ENCODE measurements at regions not wholly inside any gene's neighbourhood (a gene's known extent, or its start where the extent isn't known, plus 50 kb on each side); places are given as distances from the start of the nearest gene placed in this dataset.

DNA sequence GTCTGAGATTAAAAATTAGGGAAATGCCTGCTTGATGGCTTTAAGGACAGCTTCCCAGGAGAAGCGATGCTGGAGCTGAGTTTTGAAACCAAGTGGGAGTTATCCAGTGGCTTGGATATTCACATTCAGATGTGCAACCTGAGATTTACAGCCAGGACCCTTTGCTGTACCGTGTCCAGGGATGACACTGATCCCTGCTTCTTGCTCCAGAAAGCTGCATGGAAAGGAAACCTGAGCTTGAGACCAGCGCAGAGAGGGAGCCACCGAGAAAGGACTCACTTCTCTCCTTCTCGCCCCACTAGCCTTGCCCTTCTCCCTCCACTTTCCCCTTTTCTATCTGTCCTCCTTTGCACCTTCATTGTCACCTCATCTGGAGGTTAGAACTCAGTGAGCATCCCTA is 254.5 kb upstream of the PPARGC1A start:
- DNase-seq: no peak

GRCh38 chr4:24143741-24144140 is 253.9 kb upstream of the PPARGC1A start:
- no peak for DNase-seq

GRCh38 chr4:24141836-24142235 is 252.0 kb upstream of the PPARGC1A start:
- DNase-seq: no peak

- no peak for DNase-seq
Observed at GRCh38 chr4:24140892-24141291, 251.0 kb upstream of the PPARGC1A start.

- peak; percentile 43 for DNase-seq
Observed at GRCh38 chr4:24137671-24138601, 248.1 kb upstream of the PPARGC1A start.

GRCh38 chr4:24131954-24132673 is 242.3 kb upstream of the PPARGC1A start:
- DNase-seq: no peak

- no peak for DNase-seq
Observed at GRCh38 chr4:24130637-24131036, 240.8 kb upstream of the PPARGC1A start.

DNA sequence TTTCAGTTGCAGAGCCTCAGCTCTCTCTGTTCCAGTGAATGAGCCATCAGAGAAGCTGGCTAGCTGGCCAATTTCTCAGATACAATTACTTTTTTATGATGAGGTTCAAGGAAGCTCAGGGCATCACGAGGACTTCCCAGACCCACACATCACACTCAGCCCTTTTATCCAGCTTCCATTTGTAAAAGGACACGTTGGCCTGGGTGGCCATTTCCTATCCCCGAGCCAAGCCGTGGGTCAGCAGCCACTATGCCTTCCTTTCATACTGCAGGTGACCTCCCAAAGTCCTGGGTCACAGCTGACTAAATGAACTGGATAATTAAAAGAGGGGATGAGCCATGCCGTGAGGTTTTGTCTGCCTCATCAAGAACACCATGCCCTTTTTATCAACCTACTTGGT is 236.9 kb upstream of the PPARGC1A start:
- DNase-seq: no peak

DNA sequence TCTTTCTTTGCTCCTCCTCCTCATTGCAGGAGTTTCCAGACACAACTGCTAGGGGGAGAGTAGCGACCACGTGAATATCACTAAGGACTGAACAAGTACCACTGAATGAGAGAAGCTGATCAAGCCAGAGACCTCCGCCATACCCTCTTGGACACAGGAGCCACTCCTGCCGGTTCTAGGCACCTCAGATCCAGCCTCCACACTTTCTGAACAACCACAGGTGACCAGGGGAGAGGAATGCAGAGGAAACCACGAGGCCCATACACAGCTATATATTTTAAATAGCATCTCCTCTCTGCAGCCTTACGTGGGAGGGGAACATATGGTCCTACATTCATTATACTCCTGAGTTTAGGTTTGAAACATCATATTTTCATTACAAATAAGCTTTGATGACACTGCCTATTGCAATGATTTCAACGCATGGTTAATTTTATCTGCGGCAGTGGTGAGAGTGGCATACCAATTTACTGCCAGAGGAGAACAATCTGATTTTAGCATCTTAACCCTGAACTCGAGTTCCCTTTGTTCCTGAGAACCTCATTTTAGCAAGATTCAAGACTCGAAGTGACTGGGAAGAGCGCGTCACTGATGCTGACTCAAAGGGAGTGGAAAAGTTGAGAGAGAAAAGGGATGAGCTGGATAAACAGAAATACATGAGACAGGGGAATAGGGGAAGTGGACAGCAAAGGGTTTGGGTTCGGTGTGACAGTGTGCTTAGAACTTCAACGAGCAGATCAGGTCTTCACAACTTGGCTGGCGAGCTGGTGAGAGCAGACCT is 231.7 kb upstream of the PPARGC1A start:
- no peak for DNase-seq

- no peak for DNase-seq
Observed at GRCh38 chr4:24117975-24118374, 228.1 kb upstream of the PPARGC1A start.

- no peak for DNase-seq
Observed at GRCh38 chr4:24116107-24116506, 226.3 kb upstream of the PPARGC1A start.

- DNase-seq: no peak
Observed at GRCh38 chr4:24114919-24115500, 225.2 kb upstream of the PPARGC1A start.

- DNase-seq: no peak
Observed at GRCh38 chr4:24114444-24114843, 224.6 kb upstream of the PPARGC1A start.

DNA sequence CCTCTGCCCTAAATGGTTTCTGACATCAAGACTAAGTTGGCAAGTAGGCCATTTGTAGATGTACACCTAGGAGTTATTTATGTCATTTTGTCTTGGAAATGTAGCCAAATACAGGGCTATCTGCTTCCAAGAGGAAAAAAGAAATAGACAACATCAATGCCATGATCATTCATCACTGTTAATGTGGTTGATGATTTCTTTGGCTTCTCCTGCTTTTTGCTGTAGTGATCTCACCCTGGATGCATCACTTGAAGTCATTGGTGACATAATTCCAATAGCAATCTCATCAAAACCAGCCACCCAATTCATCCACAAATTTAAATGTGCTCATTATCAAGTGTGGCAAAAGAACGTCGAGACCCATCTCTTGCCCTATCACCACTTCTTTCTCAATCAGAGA is 222.6 kb upstream of the PPARGC1A start:
- DNase-seq: no peak

DNA sequence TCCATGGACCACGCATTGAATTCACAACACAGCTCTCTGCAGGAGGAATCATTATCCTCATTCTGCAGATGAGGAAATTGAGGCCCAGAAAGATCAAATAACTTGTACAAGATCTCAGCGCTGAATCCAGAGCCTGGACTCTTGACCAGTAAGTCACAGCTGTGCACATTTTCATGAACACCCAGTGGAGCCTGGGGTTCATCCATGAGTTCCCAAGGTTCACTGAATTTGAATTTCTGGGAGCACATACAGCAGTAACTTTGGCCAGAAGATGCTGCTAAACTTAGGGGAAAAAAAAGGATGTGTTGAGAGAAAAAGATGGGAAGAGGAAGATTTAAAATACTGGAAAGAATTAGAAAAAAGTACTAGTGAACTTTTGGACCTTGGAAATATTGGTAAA is 218.7 kb upstream of the PPARGC1A start:
- no peak for DNase-seq

DNA sequence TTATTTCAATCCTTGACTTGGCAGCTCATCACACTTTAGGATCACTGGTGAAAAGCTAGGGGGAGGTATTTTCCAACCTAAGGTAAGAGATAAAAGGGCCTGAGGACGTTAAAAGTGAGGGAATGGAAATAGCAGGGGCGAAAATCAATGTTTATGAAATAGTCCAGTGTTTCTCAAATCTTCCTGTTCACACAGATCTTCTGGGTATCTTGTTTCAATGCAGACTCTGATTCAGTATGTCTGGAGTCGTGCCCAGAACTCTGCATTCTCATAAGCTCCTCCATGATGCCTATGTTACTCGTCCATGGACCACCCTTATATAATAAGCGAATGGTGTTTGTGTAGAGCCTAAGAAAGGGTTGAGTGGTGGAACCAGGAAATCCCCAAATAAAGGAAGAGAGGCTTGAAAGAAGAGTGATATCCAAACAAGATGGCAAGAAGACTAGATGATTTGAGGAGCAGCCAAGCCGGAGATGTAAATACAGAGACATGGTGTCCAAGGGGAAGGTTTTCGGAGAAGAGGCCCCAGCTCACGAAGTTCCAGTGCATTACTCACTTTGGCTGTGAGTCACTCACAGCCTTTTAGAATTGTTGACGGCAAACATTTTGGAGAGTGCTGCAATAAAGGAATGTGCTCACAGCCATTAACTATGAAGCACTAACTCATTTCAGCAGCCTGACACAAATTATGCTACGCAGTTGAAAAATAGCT is 215.6 kb upstream of the PPARGC1A start:
- DNase-seq: no peak

GRCh38 chr4:24104158-24104565 is 214.3 kb upstream of the PPARGC1A start:
- no peak for DNase-seq

DNA sequence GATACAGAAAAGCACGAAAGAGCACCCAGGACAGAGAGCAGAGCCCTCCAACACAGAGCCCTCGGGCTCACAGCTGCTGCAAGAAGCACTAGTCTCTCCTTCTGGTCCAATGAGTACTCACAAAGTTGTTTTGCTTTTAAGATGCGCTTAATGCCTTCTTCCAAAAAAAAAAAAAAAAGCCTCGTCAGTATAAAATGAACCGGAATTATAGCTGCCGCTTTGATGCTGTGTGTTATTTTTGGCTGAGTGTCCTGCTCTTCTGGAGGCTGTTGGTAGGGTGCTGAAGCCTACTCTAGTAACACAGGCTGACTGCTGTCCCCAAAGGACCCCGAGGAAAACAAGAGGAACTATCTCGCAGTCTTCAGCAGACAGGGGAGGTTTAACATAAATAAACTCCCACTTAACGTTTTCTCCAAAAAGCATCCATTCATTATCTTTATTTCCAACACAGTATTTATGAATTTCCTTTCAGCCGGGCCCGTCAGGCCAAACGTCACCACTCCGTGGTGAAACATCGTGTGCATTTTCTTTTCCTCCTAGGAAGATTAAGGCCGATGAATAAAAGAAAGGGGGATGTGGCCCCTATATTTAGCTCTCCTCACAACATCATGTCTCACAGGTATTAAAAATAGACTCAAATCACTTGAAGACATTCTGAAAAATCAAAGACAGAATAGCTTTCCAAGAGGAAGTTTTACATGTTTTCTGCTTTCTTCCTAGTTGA is 213.7 kb upstream of the PPARGC1A start:
- no peak for DNase-seq

- no peak for DNase-seq
Observed at GRCh38 chr4:24102621-24103020, 212.8 kb upstream of the PPARGC1A start.

DNA sequence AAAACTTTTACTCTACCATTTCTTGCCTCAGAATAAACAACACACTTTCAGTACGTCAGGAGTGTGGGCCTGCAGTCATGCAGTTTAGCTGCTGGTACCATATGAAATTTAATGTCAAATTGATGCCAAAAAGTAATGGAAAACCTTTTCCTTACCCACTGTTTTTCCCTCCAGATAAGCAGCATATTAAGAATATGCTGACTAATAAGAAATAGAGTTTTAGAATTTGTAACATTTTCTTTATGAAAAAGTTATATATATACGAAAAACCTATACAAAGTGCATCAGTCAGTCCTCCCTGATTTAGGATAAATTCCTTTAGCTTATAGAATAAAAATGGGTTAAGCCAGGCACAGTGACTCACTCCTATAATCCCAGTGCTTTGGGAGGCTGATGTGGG is 206.8 kb upstream of the PPARGC1A start:
- DNase-seq: no peak

DNA sequence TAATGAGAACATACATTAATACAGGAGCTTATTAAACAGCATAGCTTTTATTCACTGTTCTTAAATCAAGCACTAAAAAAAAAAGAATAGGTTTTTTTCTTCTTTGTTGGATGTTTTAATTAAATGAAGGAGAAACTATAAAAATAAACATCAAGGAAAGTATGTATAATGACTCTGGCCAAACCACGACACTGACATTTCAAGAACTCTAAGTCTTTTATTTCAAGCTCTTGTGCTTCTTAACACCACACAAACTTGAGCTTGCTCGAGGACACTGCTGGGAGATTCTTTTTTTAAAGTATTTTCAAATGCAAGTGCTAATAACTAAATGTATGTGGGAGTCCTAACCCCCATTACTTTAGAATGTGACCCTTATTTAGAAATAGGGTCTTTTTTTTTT is 204.9 kb upstream of the PPARGC1A start:
- DNase-seq: no peak

GRCh38 chr4:24093446-24093845 is 203.6 kb upstream of the PPARGC1A start:
- no peak for DNase-seq
